AG08396 (cell line): ENCODE measurements at regions not wholly inside any gene's neighbourhood (a gene's known extent, or its start where the extent isn't known, plus 50 kb on each side); places are given as distances from the start of the nearest gene placed in this dataset.
"Not testable (repeated sequence)": the region's sequence is repeated elsewhere in the genome, so short reads cannot be mapped to it uniquely, and the experiment has no call there.

Experiments
- DNase-seq: peaks from one replicate; pipeline ENCODE4 v3.0.0; 2012; ENCODE audit warnings: low spot score, mixed read lengths

DNA sequence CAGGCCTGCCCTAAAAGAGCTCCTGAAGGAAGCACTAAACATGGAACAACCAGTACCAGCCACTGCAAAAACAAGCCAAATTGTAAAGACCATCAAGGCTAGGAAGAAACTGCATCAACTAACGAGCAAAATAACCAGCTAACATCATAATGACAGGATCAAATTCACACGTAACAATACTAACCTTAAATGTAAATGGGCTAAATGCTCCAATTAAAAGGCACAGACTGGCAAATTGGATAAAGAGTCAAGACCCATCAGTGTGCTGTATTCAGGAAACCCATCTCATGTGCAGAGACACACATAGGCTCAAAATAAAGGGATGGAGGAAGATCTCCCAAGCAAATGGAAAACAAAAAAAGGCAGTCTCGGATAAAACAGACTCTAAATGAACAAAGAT lies 117.7 kb upstream of the ETV3 start:
- DNase-seq = not testable (repeated sequence)

DNA sequence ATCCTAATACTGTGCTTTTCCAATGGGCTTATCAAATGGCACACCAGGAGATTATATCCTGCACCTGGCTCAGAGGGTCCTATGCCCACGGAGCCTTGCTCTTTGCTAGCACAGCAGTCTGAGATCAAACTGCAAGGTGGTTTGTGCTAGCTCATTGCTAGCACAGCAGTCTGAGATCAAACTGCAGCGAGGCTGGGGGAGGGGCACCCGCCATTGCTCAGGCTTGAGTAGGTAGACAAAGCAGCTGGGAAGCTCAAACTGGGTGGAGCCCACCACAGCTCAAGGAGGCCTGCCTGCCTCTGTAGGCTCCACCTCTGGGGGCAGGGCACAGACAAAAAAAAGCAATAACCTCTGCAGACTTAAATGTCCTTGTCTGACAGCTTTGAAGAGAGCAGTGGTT lies 116.0 kb upstream of the ETV3 start:
- not testable (repeated sequence) for DNase-seq

DNA sequence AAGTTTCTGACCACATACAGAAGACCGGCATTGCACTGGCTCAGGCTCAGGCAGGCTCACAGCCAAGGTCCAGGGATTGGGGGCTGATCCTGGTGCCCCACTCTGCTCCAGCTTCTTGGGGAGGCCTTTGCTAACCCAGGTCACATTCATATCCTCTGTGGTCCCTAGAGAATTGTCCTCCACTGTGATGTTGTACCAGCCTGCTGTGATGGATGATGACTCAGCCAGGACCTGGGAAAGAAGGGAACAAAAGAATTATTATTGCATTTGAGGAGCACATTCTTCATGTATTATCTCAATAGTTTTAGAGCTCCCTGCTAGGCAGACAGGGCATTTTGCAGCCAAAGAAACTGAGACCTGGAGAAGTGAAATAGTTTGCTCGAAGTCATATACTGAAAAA lies 114.3 kb upstream of the ETV3 start:
- DNase-seq = no peak

DNA sequence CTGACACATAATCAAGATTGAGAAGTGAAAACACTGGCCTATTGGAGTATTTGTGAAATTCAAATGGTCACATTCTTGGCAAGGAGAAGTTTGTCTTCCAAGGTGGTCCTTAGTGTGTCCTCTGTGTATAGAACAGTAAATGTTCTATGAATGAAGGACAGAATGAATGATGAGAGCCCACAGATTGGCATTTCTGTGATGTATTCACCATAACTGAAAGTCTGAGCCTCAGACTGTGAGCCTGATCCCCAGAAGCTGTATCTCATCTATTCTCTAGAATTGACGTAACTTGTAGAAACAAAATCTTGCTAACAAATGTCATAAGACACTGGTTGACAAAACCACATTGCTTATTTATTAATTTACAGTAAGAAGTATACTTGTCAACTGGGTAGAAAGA lies 111.5 kb upstream of the ETV3 start:
- no peak for DNase-seq

DNA sequence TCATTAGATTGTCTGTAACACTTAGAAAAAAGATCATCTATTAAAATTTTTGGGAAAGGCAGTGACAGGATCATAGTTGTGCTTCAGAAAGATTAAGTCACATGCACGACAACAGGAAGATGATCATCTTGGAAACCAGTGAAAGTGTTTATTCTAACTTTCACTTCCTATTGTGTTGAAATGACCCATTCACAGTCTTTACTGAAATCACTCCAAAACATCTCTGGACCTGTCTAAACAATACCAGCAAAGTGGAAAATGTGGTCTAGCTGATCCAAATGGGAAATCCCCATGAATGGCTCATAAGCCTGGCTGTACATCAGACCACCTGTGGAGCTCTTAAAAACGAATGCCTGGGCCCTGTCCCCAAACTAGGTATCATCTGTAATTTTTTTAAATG lies 111.1 kb upstream of the ETV3 start:
- DNase-seq = no peak

DNA sequence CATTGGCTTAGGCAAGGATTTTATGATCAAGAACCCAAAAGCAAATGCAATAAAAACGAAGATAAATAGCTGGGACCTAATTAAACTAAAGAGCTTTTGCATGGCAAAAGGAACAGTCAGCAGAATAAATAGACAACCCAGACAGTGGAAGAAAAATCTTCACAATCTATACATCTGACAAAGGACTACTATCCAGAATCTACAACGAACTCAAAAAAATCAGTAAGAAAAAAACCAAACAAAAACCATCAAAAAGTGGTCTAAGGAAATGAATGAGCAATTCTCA lies 109.5 kb upstream of the ETV3 start:
- not testable (repeated sequence) for DNase-seq

DNA sequence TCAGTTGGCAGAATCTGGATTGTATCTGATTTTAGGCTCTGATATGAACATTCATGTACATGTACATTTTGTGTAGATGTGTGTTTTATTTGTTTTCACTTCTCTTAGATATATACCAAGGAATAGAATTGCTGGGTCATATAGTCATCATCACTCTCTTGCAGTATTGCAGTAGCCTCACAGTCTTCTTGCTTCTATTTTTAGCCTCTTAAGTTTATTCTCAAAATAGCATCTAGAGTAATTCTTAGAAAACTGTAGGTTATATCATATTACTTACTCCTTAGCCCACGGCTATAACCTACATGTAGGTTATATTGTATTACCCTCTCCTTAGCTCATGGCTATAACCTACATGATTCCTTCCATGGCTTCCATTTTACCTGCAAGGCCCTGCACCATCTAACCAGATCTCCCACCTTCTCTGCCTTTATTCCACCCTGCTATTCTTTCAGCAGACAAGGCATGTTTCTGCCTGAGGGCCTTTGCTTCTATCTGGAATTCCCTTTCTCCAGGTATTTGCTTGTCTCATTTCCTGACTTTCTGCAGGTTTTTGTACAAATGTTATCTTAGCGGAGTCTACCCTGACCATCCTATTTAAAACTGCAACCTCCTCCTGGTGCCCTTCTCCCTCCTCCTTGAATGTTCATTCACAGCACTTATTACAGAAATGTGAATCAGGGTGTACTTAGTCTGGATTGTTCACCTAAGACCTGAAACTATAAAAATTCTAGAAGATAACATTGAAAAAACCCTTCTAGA lies 109.0 kb upstream of the ETV3 start:
- DNase-seq = no peak

DNA sequence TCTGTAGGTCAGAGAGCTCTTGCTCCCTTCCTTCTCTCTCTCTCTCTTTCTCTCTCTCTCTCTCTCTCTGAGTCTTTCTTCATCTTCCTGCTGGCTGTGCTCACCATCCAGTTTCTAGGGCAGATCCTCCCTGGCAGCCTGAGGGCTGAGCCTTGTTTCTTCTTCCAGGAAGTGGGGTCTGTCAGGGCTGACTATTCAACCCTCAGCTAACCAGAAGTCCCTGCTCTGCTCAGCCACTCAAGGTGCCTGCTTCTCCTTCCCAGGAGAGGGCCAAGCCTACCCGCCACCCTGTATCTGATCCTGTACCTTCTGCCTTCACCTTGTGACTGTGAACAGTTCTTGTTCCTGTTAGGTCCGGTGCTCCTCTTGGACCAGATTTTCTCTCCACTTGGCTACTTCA lies 107.6 kb upstream of the ETV3 start:
- DNase-seq = no peak

DNA sequence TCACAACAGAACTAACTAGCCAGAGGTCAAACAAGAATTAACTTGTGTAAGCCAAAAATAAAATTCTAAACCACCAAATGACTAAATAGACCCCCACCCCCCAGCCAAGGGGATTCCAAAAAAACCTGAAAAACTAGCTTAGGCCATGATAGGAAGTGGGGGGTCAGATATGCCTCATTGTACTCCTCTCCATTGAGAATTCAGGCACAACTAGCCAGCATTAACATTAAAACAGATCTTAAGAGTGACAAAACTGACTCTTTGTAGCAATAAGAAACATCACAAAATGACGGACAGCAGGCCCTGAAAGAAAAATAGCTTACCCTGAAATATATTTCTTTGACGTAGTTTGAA lies 103.0 kb upstream of the ETV3 start:
- no peak for DNase-seq

DNA sequence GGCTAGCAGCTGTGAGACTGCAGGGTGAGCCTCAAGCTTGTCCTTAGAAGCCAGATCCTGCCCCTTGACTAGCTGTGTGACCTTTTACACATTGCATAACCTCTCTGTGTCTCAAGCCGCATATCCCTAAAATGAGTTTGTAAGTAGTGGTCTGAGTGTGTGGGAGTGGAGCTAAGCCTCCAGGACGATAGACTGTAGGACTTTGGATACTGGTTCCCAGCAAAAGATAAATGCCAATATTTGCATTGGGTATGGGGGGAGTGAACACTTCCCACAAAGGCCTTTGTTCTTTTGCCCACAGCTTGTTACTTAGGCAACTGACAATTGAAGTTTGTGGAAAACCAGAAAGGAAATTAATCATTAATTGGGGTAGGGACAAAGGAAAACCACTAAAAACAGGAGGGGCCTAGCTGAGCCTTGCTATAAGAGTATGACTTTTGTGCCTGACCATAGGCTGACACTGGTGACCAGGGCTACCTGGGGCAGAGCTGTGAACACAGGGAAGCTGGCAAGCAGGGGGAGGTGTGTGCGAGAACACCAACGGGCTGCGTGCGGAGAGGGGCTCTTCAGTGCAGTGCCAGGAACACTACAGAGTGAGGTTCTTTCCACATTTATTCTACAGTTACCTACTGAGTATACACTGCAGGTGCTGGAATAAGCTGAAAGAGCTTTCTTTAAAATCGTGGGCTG lies 102.4 kb upstream of the ETV3 start:
- no peak for DNase-seq

DNA sequence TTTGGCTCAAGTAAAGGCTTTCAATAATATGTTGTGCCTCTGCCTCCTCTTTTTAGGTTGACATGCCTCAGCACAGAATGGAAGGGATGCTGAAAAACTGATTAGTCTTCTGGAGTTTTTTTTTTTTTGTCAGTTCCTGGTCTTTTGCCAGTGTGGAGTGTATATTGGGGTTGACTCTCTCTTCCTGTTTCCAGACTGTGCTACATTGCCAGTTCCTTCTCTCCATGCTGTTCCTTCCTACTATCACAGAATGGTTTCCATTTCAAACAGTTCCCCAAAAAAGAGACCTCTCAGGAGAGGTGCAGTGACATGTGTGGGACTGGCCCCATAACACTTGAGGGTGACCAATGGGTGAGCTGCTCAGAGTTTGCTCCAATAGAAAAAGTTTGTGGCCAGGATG lies 101.7 kb upstream of the ETV3 start:
- DNase-seq = no peak

DNA sequence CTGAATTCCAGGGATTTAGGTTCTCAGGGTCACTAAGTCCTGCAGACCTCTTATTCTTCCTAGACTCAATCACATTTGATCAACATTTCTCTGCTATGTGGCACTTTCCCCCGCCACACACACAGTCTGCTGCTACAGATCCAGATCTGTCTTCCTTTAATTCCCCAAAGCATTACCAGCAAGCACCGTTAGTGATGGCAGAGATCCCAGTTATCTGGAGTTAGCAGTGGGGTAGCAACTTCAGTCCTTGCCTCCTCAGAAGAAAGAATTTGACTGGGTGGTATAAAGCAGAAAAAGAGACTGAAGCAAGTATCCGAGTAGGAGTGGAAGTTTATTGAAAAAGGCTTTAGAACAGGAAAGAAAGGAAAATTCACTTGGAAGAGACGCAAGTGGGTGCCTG lies 100.4 kb upstream of the ETV3 start:
- no peak for DNase-seq

DNA sequence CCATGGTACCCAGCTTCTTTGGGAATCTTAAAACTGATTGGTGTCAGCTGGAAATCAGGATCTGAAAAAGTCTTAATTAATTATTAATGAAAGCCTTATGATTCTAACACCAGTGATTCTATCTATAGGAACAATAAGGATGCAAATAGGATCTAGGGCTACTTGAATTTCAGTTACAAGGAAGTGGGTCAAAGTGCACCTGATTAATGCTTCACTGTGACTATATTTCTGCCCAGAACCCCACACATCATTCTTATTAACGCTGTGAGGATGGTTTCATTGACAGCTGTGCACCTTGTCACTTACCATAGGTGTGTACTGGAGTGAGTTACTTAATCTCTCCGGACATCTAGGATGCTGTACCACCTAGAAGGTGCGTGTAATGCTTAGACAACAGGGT lies 99.8 kb upstream of the ETV3 start:
- DNase-seq = no peak

DNA sequence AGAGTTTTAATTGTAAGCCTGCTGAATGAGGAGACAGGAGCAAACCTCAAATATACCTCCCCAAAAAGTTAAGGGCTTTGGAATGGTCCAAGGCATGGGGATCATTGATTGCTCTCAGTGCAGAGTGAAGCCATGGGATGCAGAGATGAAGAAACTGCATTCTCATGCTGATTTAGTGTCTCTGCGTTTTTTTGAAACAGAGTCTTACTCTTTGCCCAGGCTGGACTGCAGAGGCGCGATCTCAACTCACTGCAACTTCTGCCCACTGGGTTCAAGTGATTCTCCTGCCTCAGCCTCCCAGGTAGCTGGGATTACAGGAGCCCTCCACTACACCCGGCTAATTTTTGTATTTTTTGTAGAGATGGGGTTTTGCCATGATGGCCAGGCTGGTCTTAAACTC lies 99.3 kb upstream of the ETV3 start:
- no peak for DNase-seq

DNA sequence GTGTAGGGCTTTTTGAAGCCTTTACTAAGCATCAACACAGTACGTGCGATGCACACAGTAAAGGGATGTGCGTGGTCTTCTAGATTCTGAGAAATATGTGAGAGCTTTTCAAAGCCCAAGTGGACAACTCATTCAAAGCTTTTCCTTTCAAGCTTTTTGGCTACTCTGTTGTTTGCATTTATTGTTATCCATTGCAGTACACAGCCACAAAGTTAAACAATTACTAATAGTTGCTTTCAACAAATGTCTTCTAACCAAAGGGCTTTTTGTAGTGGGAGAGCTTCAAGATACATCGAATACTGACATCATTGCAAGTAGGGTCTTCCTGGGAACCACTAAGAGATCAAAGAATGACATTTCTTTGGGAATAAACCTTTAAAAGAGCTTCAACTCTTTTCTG lies 97.9 kb upstream of the ETV3 start:
- no peak for DNase-seq

DNA sequence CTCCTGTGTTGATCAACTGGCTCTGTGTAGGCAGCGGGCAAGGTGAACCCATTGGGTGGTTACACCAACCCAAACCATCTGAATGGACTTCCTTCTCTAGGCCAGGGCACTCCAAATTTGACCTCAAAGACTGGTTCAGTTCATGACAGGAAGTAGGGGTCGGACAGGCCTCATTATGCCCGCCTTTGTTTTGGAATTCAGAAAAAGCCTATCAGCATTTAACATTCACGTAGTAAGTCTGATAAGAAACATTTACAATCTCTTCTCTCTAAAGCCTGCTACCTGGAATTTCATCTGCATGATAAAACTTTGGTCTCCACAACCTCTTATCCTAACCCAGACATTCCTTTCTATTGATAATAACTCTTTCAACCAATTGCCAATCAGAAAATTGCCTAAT lies 97.1 kb upstream of the ETV3 start:
- DNase-seq = no peak

DNA sequence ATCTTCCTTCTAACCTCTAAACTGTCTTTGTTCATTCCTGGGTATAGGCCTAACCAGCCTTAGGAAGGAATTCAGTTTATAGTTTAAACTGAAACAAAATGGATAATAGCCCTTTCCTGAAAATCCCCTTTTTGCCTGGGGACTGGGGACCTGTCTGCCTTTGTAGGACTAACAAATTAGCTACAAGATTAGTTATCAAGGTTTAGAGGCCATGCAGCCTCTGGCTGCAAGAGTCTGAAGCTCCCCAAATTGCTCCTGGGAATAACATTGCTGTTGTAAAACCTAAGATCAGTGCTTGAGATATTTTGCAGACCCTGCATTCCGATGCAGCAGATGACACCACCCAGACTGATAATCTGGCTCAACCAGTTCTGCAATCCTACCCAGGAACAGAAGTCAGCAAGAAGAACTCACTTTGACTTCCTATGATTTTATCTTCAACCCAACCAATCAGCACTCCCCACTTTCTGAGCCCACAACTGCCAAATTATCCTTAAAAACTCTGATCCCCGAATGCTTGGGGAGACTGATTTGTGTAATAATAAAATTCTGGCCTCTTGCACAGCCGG lies 96.6 kb upstream of the ETV3 start:
- DNase-seq = no peak

DNA sequence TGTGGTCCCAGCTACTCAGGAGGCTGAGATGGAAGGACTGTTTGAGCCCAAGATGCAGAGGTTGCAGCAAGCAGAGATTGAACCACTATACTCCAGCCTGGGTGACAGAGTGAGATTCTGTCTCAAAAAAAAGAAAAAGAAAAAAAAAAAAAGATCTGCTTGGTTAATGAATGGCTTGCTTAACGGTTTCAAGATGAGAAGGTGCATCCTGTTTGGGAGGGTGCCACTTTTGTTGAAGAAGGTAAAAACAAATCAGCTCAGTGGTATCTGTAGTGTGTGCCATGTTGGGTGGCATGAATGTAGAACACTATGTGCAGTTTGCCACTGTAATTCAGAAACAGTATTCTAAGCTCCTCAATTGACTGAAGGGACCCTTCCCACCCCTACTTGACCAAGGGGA lies 94.9 kb upstream of the ETV3 start:
- no peak for DNase-seq

DNA sequence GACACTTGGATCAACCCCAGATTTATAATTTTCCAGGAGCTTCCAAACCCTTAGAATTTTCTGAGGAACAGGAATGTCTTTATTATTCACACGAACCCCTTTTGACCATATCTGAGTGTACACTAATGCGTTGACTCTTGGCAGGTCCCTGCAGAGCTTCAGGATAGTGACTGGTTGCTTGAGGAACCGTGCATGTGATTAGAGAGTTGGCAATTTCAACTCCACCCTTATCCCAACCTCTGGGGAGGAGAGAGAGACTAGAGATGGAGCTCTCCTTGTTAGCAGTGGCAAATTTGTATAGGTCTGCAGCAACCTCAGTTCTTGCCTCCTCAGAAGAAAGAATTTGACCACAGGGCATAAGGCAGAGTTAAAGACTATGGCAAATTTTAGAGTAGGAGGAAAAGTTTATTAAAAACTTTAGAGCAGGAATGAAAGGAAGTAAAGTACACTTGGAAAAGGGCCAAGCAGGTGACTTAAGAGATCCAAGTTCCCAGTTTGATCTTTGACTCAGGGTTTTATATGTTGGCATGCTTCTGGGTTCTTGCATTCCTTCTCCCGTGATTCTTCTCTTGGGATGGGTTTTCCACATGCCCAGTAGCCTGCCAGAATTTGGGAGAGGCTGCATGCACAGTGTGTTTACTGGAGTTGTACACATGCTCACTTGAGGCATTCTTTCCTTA lies 93.8 kb upstream of the ETV3 start:
- no peak for DNase-seq

DNA sequence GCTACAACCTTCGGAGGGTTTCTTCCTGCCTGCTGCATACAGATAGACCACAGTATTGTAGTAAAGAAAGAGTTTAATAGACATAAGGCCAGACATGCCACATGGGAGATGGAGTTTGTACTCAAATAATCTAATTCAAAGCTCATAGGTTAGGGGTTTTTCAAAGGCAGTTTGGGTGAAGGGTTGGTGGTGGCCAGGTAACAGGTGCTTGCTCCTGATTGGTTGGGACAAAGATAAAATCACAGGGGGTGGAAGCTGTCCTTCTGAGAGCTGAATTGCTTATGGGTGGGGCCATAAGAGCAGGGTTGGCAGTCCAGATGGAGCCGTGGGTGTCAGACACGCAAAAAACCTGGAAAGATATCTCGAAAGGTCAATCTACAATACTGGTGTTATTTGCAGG lies 92.3 kb upstream of the ETV3 start:
- no peak for DNase-seq

DNA sequence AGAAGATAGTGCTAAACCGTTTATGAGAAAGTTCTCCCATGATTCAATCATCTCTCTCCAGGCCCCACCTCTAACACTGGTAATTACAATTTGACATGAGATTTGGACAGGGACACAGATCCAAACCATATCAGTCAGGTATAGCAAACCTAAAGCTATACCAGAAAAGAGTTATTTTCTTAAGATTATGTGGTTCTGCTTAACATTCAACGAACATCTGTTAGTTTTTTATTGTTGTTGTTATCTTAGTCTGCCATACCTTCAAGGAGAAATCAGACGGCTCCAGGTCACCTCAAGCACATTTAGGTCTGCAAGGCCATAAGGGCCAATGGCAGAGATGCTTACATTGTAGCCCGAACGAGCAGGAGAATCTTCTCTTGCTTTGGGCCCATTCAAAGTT lies 89.5 kb upstream of the ETV3 start:
- no peak for DNase-seq

DNA sequence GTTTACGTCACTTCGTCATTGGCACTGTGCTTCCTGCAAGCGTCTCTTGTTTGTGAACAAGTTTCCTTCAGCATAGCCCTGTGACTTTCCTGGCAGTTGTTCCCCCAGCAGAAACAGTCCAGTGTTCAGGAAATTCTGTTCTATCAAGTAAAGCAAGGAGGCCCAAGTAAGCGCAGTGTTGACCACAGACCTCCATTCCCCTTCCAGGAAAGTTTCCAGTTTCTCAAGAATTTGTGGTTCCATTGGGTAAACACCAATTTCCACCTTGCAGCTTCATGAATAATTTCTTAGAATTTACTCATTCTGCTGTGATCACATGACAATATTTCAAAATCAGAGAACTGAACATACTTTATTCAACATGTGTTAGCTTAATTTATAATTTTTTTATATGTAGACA lies 88.5 kb upstream of the ETV3 start:
- DNase-seq = no peak

DNA sequence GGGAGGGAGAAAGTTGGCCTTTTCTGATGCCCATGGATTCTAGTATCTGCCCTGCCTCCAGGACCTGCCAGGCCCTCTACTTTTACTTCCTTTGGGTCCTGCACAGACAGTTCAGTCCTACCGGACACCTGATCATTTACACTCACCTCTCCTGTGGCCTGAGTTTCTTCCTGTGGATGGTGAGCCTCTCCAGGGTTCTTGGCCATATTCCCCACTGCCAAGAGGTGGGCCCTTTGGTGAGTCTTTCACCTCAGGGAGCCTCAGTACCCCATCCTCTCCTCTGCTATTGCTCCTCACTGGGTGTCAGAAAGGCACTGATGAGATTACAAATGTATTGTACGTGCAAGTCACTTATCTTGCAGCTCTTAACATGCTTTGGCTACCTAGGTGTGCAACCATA lies 81.4 kb upstream of the ETV3 start:
- DNase-seq = no peak

DNA sequence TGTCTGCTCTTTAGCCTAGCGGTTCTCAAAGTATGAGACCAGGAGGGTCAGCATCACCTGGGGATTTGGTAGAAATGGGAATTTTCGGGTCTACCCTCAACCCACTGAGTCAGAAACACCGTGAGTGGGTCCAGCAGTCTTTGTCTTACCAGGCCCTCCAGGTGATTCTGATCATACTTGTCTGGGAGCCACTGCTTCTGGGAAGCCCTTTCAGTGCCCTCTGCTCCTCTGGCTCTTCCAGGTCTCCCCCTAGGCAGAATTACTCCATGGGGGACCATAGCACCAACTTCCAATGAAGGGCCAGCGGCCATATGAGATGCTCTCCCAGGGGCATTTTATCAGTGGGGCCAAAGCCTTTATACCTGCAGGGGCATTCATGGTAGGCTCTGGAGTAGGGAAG lies 81.0 kb upstream of the ETV3 start:
- DNase-seq = no peak
